Gastroesophageal sphincter (tissue), 3 donors: ENCODE measurements at regions not wholly inside any gene's neighbourhood (a gene's known extent, or its start where the extent isn't known, plus 50 kb on each side); places are given as distances from the start of the nearest gene placed in this dataset.

Source experiments
- EP300 ChIP-seq: sonication (generic); formaldehyde crosslinking; IDR thresholded peaks from one replicate; pipeline ENCODE4 v1.6.1; 2017; ENCODE audit warnings: antibody characterized with exemption, mild to moderate bottlenecking
- POLR2AphosphoS5 ChIP-seq: sonication (generic); formaldehyde crosslinking; IDR thresholded peaks from one replicate; pipeline ENCODE4 v1.6.1; 2017; ENCODE audit warnings: antibody characterized with exemption
- TF ChIP-seq, protein P1 (sequence below), 4 experiments: fragments of 200-600 bp in 2 of 4; fragments of 450-650 bp in 2 of 4; sonication (generic) in 1 of 4; IDR thresholded peaks; one replicate each; pipeline ENCODE4 v1.5.1; 2017 to 2019; ENCODE audit warnings: antibody characterized with exemption in 4 of 4, mild to moderate bottlenecking in 2 of 4, moderate library complexity in 2 of 4

DNA sequence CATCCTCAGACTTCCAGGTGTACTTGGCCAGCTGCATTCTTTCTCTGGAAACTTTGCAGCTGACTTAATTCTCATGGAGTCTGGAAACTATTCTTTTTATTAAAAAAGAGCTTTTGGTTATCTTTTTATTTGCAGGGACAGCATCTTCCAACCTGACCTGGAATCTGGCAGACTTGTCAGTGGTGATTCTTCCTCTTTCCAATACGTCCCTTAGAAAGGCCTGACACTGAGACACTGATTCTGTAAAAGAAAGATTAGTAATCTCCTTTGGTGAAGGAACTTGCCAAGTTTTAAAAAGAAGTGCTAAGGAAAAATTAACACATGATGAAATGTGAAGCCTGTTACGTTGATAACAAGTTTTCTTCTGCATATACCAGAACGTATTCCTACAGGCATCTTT is 440.9 kb upstream of the RAG2 start:
- TF ChIP-seq, protein P1, sequence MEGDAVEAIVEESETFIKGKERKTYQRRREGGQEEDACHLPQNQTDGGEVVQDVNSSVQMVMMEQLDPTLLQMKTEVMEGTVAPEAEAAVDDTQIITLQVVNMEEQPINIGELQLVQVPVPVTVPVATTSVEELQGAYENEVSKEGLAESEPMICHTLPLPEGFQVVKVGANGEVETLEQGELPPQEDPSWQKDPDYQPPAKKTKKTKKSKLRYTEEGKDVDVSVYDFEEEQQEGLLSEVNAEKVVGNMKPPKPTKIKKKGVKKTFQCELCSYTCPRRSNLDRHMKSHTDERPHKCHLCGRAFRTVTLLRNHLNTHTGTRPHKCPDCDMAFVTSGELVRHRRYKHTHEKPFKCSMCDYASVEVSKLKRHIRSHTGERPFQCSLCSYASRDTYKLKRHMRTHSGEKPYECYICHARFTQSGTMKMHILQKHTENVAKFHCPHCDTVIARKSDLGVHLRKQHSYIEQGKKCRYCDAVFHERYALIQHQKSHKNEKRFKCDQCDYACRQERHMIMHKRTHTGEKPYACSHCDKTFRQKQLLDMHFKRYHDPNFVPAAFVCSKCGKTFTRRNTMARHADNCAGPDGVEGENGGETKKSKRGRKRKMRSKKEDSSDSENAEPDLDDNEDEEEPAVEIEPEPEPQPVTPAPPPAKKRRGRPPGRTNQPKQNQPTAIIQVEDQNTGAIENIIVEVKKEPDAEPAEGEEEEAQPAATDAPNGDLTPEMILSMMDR (IDR thresholded peaks at IDR 0.05): no peak
- TF ChIP-seq EP300 (no peak), POLR2AphosphoS5 (no peak)
